GM23338 (cell line): ENCODE measurements at regions not wholly inside any gene's neighbourhood (a gene's known extent, or its start where the extent isn't known, plus 50 kb on each side); places are given as distances from the start of the nearest gene placed in this dataset.
A peak's percentile ranks its signal among the peaks of the same experiment; 100 is the strongest.

Source experiments
- ATAC-seq: fragments of 200-7000 bp; cut with Tn5 transposase; 3 replicates; pipeline ENCODE4 v1.9.1; 2020
- DNase-seq: peaks from one replicate; pipeline ENCODE4 v3.0.0-alpha.2; 2015; ENCODE audit warnings: low spot score
- H2AFZ ChIP-seq: fragments of 200-600 bp; sonication (generic); 2 replicates; pipeline ENCODE4 v1.8.0; 2016; ENCODE audit warnings: antibody characterized with exemption, mild to moderate bottlenecking, moderate library complexity
- H3F3A ChIP-seq: fragments of 200-600 bp; sonication (generic); replicated peaks from 2 replicates; pipeline ENCODE4 v1.8.0; 2017; ENCODE audit warnings: antibody characterized with exemption, mixed run types, low read depth
- H3K27ac ChIP-seq: fragments of 200-600 bp; sonication (generic); 2 replicates; pipeline ENCODE4 v1.6.1; 2016; ENCODE audit warnings: low read depth
- H3K27me3 ChIP-seq: fragments of 200-600 bp; sonication (generic); 2 replicates; pipeline ENCODE4 v1.8.0; 2016; ENCODE audit warnings: mild to moderate bottlenecking, mixed run types, moderate library complexity; ENCODE audit not compliant: insufficient read depth
- H3K36me3 ChIP-seq: fragments of 200-600 bp; sonication (generic); 2 replicates; pipeline ENCODE4 v1.8.0; 2016; ENCODE audit warnings: mild to moderate bottlenecking; ENCODE audit not compliant: insufficient read depth
- H3K4me1 ChIP-seq: fragments of 200-600 bp; sonication (generic); 2 replicates; pipeline ENCODE4 v1.8.0; 2016; ENCODE audit warnings: mild to moderate bottlenecking, moderate library complexity; ENCODE audit not compliant: insufficient read depth
- H3K4me2 ChIP-seq: fragments of 200-600 bp; sonication (generic); 2 replicates; pipeline ENCODE4 v1.7.1; 2017; ENCODE audit warnings: mixed run types
- H3K4me3 ChIP-seq: fragments of 200-600 bp; sonication (generic); 2 replicates; pipeline ENCODE4 v1.6.1; 2016; ENCODE audit warnings: mixed run types
- H3K79me2 ChIP-seq: fragments of 200-600 bp; sonication (generic); replicated peaks from 2 replicates; pipeline ENCODE4 v1.8.0; 2017; ENCODE audit warnings: mild to moderate bottlenecking; ENCODE audit not compliant: insufficient read depth
- H3K9me2 ChIP-seq: fragments of 200-600 bp; sonication (generic); 2 replicates; pipeline ENCODE4 v1.8.0; 2017; ENCODE audit not compliant: insufficient read depth
- H4K20me1 ChIP-seq: fragments of 200-600 bp; sonication (generic); replicated peaks from 2 replicates; pipeline ENCODE4 v1.8.0; 2017; ENCODE audit warnings: mild to moderate bottlenecking; ENCODE audit not compliant: insufficient read depth
- H3K27ac Mint-ChIP-seq: 2 replicates; pipeline ENCODE4 v1.8.0; 2020; ENCODE audit warnings: inconsistent platforms, mild to moderate bottlenecking, moderate library complexity, mixed read lengths
- H3K27me3 Mint-ChIP-seq: 3 replicates; pipeline ENCODE4 v1.8.0; 2022; ENCODE audit warnings: low read depth, mild to moderate bottlenecking, moderate library complexity, mixed read lengths, inconsistent platforms; ENCODE audit not compliant: insufficient read depth, poor library complexity
- H3K36me3 Mint-ChIP-seq: 3 replicates; pipeline ENCODE4 v1.8.0; 2021; ENCODE audit warnings: low read depth, mild to moderate bottlenecking, inconsistent platforms, moderate library complexity, mixed read lengths
- H3K4me1 Mint-ChIP-seq: 3 replicates; pipeline ENCODE4 v1.8.0; 2020; ENCODE audit warnings: mild to moderate bottlenecking, inconsistent platforms, mixed read lengths
- H3K4me3 Mint-ChIP-seq: 3 replicates; pipeline ENCODE4 v1.8.0; 2021; ENCODE audit warnings: moderate library complexity, mild to moderate bottlenecking, inconsistent platforms, mixed read lengths
- H3K9me3 Mint-ChIP-seq: 3 replicates; pipeline ENCODE4 v1.8.0; 2020; ENCODE audit warnings: moderate library complexity, mild to moderate bottlenecking, inconsistent platforms, mixed read lengths
- CREB1 ChIP-seq: fragments of 250-450 bp; sonication (Bioruptor Pico); IDR thresholded peaks from 2 replicates; pipeline ENCODE4 v1.5.0; 2020; ENCODE audit warnings: low read depth, mild to moderate bottlenecking, moderate library complexity
- EZH2 ChIP-seq: fragments of 200-600 bp; sonication (generic); IDR thresholded peaks from one replicate; pipeline ENCODE4 v1.8.0; 2017; ENCODE audit warnings: antibody characterized with exemption, mild to moderate bottlenecking, low read depth; ENCODE audit not compliant: unreplicated experiment
- EZH2phosphoT487 ChIP-seq: fragments of 200-600 bp; sonication (generic); IDR thresholded peaks from one replicate; pipeline ENCODE4 v1.8.1; 2018; ENCODE audit warnings: antibody characterized with exemption; ENCODE audit not compliant: unreplicated experiment
- JUNB ChIP-seq: IDR thresholded peaks from one replicate; pipeline ENCODE4 v1.6.1; 2016; ENCODE audit warnings: antibody characterized with exemption; ENCODE audit not compliant: unreplicated experiment
- NANOG ChIP-seq: IDR thresholded peaks from 2 replicates; pipeline ENCODE4 v1.6.1; 2016; ENCODE audit warnings: antibody characterized with exemption, borderline replicate concordance
- POLR2AphosphoS5 ChIP-seq: IDR thresholded peaks from 2 replicates; pipeline ENCODE4 v1.6.1; 2016; ENCODE audit warnings: antibody characterized with exemption, low read depth
- STAT1 ChIP-seq: IDR thresholded peaks from one replicate; pipeline ENCODE4 v1.6.1; 2016; ENCODE audit warnings: antibody characterized with exemption; ENCODE audit not compliant: unreplicated experiment
- ZNF114 ChIP-seq: fragments of 250-450 bp; sonication (Bioruptor Pico); IDR thresholded peaks from 2 replicates; pipeline ENCODE4 v1.5.0; 2020; ENCODE audit warnings: mild to moderate bottlenecking, moderate library complexity
- ZNF331 ChIP-seq: fragments of 250-450 bp; sonication (Bioruptor Pico); IDR thresholded peaks from 2 replicates; pipeline ENCODE4 v1.5.0; 2020; ENCODE audit warnings: low read depth, mild to moderate bottlenecking, moderate library complexity
- TF ChIP-seq, protein P1 (sequence below), 2 experiments: fragments of 200-600 bp in 1 of 2; sonication (generic) in 1 of 2; conservative IDR thresholded peaks; 2 replicates each; pipeline versions ENCODE4 v1.5.1 to v1.6.1; 2016 to 2017; ENCODE audit warnings: antibody characterized with exemption in 2 of 2, low read depth in 2 of 2, mild to moderate bottlenecking in 2 of 2, moderate library complexity in 1 of 2
- TF ChIP-seq, protein P2 (sequence below): fragments of 250-450 bp; sonication (Bioruptor Pico); IDR thresholded peaks from 2 replicates; pipeline ENCODE4 v1.5.0; 2020; ENCODE audit warnings: mild to moderate bottlenecking, moderate library complexity
- TF ChIP-seq, protein P3 (sequence below): IDR thresholded peaks from 2 replicates; pipeline ENCODE4 v1.6.1; 2016; ENCODE audit warnings: antibody characterized with exemption
- TF ChIP-seq, protein P4 (sequence below): IDR thresholded peaks from one replicate; pipeline ENCODE4 v1.6.1; 2018; ENCODE audit warnings: antibody characterized with exemption; ENCODE audit not compliant: unreplicated experiment

DNA sequence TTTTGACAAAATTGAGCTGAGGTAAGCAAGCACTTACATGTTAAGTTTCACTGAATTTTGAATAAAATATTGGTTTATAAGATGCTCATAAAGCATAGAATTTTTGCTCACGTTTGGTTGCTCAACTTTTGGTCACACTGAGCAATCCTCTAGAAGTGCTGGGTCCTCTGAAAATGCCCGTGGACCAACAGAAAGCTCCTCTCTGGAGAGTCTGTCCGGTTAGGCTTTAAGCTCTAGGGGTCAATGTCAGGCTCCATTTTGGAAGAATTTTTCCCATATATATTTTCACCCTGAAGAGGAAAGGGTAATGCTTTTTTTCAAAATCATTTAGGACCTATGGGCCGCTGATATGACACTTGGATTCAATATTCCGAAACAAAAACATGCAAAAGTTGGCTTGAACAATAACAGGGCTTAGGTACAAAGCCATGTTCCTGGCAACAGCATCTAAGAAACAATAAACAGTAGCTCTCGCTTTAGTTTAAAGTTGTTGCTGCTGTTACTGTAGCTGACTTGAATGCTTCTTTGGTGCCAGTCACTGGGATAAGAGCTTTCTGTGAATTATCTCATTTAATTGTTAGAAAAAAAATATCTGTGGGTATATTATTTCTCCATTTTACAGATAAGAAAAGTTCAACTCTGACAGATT, 131.7 kb upstream of the ESRRG start:
- Histone ChIP-seq H4K20me1 (no peaks in the 10 kb centered on the region), H3K36me3 (no peaks in the 10 kb centered on the region), H3K27me3 (no peaks in the 10 kb centered on the region), H3K4me1 (peaks cover 27% of the 10 kb centered on the region), H3K27ac (peak overlapping the region; percentile 72; the same call in 1 of the 2 replicates), H2AFZ (no peak overlapping the region), H3K9me2 (0 out of 2 replicates have a peak, but pooled peaks cover 4% of the 10 kb centered on the region), H3K4me3 (no peak overlapping the region), H3K4me2 (peak overlapping the region; percentile 19; the same call in 1 of the 2 replicates), H3F3A (no peaks in the 10 kb centered on the region), H3K79me2 (no peaks in the 10 kb centered on the region)
- H3K4me1 Mint-ChIP-seq: peaks cover 38% of the 10 kb centered on the region
- ATAC-seq (no peak), DNase-seq (no peak)
- H3K36me3 Mint-ChIP-seq: no peaks in the 10 kb centered on the region
- no peak overlapping the region for H3K4me3 Mint-ChIP-seq
- no peak overlapping the region; the same call in 1 of the 2 replicates for H3K27ac Mint-ChIP-seq
- no peaks in the 10 kb centered on the region for H3K27me3 Mint-ChIP-seq
- TF ChIP-seq ZNF114: no peak
- no peak for TF ChIP-seq NANOG
- TF ChIP-seq JUNB: no peak
- TF ChIP-seq, protein P1, sequence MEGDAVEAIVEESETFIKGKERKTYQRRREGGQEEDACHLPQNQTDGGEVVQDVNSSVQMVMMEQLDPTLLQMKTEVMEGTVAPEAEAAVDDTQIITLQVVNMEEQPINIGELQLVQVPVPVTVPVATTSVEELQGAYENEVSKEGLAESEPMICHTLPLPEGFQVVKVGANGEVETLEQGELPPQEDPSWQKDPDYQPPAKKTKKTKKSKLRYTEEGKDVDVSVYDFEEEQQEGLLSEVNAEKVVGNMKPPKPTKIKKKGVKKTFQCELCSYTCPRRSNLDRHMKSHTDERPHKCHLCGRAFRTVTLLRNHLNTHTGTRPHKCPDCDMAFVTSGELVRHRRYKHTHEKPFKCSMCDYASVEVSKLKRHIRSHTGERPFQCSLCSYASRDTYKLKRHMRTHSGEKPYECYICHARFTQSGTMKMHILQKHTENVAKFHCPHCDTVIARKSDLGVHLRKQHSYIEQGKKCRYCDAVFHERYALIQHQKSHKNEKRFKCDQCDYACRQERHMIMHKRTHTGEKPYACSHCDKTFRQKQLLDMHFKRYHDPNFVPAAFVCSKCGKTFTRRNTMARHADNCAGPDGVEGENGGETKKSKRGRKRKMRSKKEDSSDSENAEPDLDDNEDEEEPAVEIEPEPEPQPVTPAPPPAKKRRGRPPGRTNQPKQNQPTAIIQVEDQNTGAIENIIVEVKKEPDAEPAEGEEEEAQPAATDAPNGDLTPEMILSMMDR (conservative IDR thresholded peaks at IDR 0.05; ENCODE audit: low read depth in 2 of 2): no peak
- TF ChIP-seq EZH2phosphoT487: no peak
- TF ChIP-seq STAT1: no peak
- TF ChIP-seq POLR2AphosphoS5: no peak
- TF ChIP-seq, protein P2, sequence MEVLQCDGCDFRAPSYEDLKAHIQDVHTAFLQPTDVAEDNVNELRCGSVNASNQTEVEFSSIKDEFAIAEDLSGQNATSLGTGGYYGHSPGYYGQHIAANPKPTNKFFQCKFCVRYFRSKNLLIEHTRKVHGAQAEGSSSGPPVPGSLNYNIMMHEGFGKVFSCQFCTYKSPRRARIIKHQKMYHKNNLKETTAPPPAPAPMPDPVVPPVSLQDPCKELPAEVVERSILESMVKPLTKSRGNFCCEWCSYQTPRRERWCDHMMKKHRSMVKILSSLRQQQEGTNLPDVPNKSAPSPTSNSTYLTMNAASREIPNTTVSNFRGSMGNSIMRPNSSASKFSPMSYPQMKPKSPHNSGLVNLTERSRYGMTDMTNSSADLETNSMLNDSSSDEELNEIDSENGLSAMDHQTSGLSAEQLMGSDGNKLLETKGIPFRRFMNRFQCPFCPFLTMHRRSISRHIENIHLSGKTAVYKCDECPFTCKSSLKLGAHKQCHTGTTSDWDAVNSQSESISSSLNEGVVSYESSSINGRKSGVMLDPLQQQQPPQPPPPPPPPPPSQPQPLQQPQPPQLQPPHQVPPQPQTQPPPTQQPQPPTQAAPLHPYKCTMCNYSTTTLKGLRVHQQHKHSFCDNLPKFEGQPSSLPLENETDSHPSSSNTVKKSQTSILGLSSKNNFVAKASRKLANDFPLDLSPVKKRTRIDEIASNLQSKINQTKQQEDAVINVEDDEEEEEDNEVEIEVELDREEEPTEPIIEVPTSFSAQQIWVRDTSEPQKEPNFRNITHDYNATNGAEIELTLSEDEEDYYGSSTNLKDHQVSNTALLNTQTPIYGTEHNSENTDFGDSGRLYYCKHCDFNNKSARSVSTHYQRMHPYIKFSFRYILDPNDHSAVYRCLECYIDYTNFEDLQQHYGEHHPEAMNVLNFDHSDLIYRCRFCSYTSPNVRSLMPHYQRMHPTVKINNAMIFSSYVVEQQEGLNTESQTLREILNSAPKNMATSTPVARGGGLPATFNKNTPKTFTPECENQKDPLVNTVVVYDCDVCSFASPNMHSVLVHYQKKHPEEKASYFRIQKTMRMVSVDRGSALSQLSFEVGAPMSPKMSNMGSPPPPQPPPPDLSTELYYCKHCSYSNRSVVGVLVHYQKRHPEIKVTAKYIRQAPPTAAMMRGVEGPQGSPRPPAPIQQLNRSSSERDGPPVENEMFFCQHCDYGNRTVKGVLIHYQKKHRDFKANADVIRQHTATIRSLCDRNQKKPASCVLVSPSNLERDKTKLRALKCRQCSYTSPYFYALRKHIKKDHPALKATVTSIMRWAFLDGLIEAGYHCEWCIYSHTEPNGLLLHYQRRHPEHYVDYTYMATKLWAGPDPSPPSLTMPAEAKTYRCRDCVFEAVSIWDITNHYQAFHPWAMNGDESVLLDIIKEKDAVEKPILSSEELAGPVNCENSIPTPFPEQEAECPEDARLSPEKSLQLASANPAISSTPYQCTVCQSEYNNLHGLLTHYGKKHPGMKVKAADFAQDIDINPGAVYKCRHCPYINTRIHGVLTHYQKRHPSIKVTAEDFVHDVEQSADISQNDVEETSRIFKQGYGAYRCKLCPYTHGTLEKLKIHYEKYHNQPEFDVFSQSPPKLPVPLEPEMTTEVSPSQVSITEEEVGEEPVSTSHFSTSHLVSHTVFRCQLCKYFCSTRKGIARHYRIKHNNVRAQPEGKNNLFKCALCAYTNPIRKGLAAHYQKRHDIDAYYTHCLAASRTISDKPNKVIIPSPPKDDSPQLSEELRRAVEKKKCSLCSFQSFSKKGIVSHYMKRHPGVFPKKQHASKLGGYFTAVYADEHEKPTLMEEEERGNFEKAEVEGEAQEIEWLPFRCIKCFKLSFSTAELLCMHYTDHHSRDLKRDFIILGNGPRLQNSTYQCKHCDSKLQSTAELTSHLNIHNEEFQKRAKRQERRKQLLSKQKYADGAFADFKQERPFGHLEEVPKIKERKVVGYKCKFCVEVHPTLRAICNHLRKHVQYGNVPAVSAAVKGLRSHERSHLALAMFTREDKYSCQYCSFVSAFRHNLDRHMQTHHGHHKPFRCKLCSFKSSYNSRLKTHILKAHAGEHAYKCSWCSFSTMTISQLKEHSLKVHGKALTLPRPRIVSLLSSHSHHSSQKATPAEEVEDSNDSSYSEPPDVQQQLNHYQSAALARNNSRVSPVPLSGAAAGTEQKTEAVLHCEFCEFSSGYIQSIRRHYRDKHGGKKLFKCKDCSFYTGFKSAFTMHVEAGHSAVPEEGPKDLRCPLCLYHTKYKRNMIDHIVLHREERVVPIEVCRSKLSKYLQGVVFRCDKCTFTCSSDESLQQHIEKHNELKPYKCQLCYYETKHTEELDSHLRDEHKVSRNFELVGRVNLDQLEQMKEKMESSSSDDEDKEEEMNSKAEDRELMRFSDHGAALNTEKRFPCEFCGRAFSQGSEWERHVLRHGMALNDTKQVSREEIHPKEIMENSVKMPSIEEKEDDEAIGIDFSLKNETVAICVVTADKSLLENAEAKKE: no peak
- TF ChIP-seq EZH2: no peak
- TF ChIP-seq CREB1 (CRISPR knock-in tag): no peak
- TF ChIP-seq, protein P3, sequence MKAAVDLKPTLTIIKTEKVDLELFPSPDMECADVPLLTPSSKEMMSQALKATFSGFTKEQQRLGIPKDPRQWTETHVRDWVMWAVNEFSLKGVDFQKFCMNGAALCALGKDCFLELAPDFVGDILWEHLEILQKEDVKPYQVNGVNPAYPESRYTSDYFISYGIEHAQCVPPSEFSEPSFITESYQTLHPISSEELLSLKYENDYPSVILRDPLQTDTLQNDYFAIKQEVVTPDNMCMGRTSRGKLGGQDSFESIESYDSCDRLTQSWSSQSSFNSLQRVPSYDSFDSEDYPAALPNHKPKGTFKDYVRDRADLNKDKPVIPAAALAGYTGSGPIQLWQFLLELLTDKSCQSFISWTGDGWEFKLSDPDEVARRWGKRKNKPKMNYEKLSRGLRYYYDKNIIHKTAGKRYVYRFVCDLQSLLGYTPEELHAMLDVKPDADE: no peak
- TF ChIP-seq ZNF331 (CRISPR knock-in tag): no peak
- TF ChIP-seq, protein P4, sequence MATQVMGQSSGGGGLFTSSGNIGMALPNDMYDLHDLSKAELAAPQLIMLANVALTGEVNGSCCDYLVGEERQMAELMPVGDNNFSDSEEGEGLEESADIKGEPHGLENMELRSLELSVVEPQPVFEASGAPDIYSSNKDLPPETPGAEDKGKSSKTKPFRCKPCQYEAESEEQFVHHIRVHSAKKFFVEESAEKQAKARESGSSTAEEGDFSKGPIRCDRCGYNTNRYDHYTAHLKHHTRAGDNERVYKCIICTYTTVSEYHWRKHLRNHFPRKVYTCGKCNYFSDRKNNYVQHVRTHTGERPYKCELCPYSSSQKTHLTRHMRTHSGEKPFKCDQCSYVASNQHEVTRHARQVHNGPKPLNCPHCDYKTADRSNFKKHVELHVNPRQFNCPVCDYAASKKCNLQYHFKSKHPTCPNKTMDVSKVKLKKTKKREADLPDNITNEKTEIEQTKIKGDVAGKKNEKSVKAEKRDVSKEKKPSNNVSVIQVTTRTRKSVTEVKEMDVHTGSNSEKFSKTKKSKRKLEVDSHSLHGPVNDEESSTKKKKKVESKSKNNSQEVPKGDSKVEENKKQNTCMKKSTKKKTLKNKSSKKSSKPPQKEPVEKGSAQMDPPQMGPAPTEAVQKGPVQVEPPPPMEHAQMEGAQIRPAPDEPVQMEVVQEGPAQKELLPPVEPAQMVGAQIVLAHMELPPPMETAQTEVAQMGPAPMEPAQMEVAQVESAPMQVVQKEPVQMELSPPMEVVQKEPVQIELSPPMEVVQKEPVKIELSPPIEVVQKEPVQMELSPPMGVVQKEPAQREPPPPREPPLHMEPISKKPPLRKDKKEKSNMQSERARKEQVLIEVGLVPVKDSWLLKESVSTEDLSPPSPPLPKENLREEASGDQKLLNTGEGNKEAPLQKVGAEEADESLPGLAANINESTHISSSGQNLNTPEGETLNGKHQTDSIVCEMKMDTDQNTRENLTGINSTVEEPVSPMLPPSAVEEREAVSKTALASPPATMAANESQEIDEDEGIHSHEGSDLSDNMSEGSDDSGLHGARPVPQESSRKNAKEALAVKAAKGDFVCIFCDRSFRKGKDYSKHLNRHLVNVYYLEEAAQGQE: no peak
- H3K9me3 Mint-ChIP-seq: no peaks in the 10 kb centered on the region
